DMS153 treated with DMSO at 0.1 percent for 48 hours (cell line): ENCODE measurements at regions not wholly inside any gene's neighbourhood (a gene's known extent, or its start where the extent isn't known, plus 50 kb on each side); places are given as distances from the start of the nearest gene placed in this dataset.
"Not testable (repeated sequence)": the region's sequence is repeated elsewhere in the genome, so short reads cannot be mapped to it uniquely, and the experiment has no call there.

Source experiments
- DNase-seq: peaks from one replicate; lab custom pipeline; 2025; ENCODE audit not compliant: unreplicated experiment; lab: John Stamatoyannopoulos, UW

GRCh38 chr3:176873261-176873660 lies 324.0 kb downstream of the TBL1XR1 start:
- DNase-seq, result no peak

- DNase-seq, result no peak
Observed at GRCh38 chr3:176872771-176873209, 324.5 kb downstream of the TBL1XR1 start.

DNA sequence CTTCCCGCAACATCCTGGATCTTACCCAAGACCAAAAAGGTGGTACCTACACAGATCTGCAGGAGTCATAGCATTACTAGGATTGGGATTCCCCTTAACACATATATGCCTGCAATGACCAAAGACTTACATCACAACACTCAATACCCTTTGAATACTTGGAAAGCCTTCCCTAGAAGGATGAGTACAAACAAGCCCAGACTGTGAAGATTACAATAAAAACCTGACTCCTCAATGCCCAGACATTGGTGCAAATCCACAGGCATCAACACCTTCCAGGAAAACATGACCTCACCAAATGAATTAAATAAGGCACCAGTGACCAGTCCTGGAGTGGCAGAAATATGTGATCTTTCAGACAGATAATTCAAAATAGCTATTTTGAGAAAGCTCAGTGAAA lies 326.8 kb downstream of the TBL1XR1 start:
- DNase-seq, result no peak

DNA sequence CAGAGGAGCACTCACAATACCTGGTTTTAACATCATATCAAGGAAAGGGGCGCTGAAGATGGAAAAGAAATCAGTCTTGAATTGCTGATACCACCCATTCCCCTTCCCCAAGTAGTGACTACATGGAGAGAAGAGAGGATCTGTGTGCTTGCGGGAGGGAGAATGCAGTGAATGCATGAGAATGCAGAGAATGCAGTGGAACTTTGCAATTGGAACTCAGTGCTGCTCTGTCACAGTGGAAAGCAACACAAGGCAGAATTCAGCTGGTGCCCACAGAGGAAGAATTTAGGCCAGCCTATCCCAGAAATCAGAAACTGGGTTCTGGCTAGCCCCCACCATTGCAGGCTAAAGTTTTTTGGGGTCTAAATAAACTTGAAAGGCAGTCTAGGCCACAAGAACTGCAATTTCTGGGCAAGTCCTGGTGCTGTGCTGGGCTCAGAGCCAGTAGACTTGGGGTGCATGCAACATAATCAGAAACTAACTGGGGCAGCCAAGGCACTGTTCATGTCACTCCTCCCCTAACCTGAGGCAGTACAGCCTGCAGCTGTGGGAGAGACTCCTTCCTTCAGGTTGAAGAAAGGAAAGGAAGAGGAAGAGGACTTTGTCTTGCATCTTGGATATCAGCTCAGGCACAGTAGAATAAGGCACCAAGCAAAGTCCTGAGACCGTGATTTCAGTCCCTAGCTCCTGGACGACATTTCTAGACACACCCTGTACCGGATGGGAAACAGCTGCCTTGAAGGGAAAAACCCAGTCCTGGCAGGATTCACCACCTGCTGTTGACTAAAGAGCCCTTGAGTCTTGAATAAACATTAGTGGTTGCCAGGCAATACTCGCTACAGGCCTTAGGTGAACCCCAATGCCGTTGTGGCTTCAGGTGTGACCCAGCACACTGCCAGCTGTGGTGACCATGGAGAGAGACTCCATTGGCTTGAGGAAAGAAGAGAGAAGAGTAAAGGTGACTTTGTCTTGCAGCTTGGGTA lies 329.3 kb downstream of the TBL1XR1 start:
- DNase-seq, result peak; percentile 95

GRCh38 chr3:176861137-176861536 lies 336.1 kb downstream of the TBL1XR1 start:
- no peak for DNase-seq

DNA sequence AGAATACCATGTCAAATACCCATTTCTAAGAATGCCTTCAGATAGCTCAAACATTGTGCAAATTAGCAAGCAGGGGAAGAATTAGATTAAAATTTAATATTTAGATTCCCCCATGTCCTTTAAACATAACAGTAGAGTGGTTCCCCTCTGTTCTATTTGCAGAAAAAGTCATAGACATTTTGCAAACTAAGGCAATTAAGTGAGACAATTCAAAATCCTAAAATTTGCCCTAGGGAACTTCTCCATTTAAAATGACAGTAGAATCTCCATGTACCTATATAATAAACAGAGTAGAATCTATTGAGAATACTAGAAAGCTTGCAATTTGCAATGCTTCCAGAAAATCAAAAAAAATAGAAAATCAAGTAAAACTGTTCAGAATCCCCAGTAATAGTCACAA lies 340.6 kb downstream of the TBL1XR1 start:
- DNase-seq, result no peak

GRCh38 chr3:176855901-176856486 lies 341.3 kb downstream of the TBL1XR1 start:
- no peak for DNase-seq

DNA sequence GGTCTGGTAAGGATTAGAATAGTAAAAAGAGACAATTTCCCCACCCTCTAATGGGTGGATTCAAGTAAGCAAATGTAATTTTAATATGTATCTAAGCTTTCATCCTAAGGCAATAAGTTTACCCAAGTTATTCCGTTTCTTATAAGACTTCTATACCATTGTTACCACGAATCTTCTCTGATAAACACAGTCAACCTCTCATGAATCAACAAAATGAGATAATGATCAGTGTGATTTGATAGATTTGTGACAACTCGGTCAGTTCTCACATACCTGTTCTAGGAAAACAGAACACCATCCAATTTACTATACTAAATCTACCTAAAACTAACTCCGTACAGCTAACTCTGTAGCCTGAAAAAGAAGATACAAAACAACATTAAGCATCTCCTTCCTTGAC lies 342.1 kb downstream of the TBL1XR1 start:
- no peak for DNase-seq

GRCh38 chr3:176850498-176850897 lies 346.8 kb downstream of the TBL1XR1 start:
- DNase-seq, result no peak

DNA sequence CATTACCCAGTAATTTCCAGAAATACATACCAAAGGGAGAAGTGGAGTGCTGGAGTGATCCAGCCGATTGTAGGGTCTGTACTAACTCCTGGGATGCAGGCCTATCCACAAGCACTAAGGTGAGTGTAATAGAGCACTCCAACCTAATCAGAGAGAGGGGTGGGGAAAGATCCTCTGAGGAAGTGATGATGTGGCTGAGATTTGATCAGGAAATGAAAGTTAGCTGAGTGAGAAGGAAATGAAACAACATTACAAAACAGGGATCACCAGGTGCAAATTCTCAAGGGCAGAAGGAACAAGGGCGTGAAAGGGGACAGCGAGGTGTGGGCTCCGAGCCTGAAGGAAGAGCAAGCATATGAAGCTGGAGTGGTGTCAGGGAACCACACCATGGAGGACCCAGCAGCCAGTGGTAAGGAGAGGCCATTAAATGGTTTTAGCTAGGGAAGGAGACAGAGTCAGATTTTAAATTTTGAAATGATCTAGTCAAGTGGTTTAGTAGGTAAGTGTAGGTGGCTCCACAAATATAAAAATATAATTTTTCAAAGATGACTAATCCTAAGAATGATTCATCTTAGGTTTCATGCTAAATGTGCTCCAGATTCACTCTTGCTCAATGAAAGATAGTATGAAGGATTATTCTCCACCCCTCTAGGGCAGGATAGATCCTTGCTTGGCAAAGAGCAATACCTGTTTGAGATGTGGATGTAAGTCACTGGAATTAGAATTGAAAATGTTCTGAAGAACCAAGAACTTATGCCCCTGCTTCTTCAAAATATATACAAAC lies 348.7 kb downstream of the TBL1XR1 start:
- DNase-seq, result no peak

- no peak for DNase-seq
Observed at GRCh38 chr3:176842914-176843313, 354.4 kb downstream of the TBL1XR1 start.

DNA sequence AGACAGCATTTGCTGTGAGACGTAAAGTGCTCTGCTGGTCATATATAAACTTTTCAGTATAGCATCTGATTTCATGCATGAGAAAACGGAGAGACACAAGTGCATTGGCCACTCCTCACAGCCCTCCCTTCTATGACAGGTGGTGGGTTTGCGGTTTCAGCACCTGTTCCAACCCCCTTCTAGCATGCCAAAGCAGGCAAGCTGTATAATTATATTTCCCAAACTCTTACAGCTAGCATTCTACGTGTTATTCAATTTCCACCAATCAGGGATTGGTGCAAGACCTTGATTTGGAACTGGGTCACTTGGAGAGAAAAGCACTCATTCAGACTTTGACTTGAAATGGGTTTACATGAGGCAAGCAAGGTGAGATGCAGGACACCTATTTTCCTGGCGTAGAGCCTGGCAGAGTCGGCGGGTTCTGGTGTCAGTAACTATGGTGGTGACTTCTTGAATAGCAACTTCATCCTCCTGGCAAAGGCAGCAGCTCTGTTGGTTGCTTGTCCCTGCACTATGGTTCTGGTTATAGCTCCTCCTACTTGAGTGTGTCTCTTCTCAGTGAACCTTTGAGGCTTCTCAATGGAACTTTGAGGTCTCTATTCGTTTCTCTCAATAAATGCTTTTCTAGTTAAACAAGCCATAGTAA lies 356.5 kb downstream of the TBL1XR1 start:
- DNase-seq, result no peak

GRCh38 chr3:176839901-176840300 lies 357.4 kb downstream of the TBL1XR1 start:
- DNase-seq, result no peak

DNA sequence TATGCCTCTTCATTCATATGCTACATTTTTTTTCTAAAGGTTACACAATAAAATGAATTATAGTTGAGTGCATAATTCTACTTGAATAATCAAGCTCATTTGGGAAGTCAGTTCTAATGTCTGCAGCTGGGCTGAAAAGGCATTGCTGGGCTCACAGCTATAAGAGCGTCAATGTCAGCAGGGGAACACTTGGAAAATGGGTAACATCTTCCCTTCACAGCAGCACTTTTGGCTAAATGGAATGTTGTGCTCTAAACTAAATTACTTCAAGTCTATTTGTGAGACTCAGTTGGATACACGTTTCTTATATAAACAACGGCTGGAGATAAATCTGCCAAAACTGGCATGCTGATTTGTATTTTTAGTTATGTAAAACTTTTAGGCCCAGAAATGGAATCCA lies 357.8 kb downstream of the TBL1XR1 start:
- DNase-seq, result no peak

GRCh38 chr3:176827244-176827643 lies 370.0 kb downstream of the TBL1XR1 start:
- not testable (repeated sequence) for DNase-seq

DNA sequence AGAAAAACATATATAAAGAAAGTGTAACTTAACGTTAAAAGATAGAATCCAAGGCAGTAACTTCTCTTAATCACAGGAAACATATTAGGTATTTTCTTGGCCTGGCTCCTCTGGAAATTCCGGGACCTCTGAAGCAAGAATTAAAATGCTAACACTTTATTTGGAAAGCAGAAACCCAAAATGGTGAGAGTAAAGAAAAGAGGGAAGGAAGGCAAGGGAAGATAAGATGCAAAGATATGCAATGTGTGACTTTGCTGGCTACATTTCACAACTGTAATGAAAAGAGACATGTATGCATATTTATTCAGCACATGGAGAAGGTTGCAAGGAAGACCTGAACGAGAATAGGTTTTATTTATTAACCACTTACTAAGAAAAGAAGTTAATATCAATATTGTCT lies 372.5 kb downstream of the TBL1XR1 start:
- no peak for DNase-seq

- no peak for DNase-seq
Observed at GRCh38 chr3:176820764-176821163, 376.5 kb downstream of the TBL1XR1 start.

- DNase-seq, result no peak
Observed at GRCh38 chr3:176816937-176817336, 380.3 kb downstream of the TBL1XR1 start.

DNA sequence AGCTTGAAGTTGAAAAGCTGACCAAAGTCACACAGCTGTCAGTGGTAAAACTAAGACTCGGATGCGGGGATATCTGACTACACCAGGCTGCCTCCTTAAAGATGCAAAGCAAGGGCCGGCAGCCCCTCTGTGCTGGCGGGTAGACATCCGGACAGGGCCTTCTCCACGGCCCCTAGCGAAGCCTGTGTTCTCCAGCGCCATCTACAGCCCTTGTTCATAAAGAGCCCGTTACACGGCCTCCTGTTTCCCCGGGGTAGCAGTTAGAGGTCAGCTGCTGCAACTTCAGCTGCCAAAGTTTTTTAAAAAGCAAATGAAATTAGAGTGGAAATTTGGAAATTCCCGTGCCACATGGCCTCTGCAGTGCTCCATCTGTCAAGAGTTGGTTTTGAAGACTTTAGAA lies 383.0 kb downstream of the TBL1XR1 start:
- DNase-seq, result no peak

DNA sequence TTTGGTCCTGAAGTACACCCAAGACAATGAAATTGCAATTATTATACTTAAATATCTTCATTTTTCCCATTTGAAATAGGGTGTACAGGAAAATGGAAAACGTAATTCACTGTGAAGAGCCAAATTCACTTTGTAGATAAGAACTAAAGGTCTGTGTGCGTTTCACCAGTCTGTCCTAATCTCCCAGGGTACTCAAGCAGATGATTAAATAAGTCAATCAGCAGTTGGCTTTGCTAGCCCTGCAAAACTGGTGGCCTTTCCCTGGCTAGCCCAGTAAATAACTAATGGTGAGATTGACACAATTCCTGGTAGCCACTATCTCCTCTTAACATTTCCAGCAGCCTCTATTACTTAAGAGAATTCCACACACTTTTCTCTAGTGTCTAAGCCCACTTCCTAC lies 389.3 kb downstream of the TBL1XR1 start:
- no peak for DNase-seq

- no peak for DNase-seq
Observed at GRCh38 chr3:176799675-176800074, 397.6 kb downstream of the TBL1XR1 start.
